Memory B cell (primary cell): ENCODE measurements at regions not wholly inside any gene's neighbourhood (a gene's known extent, or its start where the extent isn't known, plus 50 kb on each side); places are given as distances from the start of the nearest gene placed in this dataset.
A peak's percentile ranks its signal among the peaks of the same experiment; 100 is the strongest.
"Not testable (repeated sequence)": the region's sequence is repeated elsewhere in the genome, so short reads cannot be mapped to it uniquely, and the experiment has no call there.

ENCODE experiments used
- ATAC-seq: fragments of 150-1000 bp; cut with Tn5 transposase; 2 replicates; pipeline ENCODE4 v1.10.0; 2021; ENCODE audit warnings: low read depth, mild to moderate bottlenecking, moderate library complexity
- DNase-seq, 2 donors: peaks; one replicate each; pipeline ENCODE4 v3.0.0; 2022; ENCODE audit warnings: low spot score in 2 of 2
- H3K27ac Mint-ChIP-seq: one replicate; pipeline ENCODE4 v1.8.0; 2022; ENCODE audit warnings: mild to moderate bottlenecking, moderate library complexity, mixed read lengths
- H3K27me3 Mint-ChIP-seq: one replicate; pipeline ENCODE4 v1.8.0; 2022; ENCODE audit warnings: mixed read lengths
- H3K36me3 Mint-ChIP-seq: one replicate; pipeline ENCODE4 v1.8.0; 2022; ENCODE audit warnings: mild to moderate bottlenecking, mixed read lengths
- H3K4me1 Mint-ChIP-seq: one replicate; pipeline ENCODE4 v1.8.0; 2022; ENCODE audit warnings: mixed read lengths
- H3K4me3 Mint-ChIP-seq: one replicate; pipeline ENCODE4 v1.8.0; 2022; ENCODE audit warnings: mild to moderate bottlenecking, moderate library complexity, mixed read lengths
- H3K9me3 Mint-ChIP-seq: one replicate; pipeline ENCODE4 v1.8.0; 2022; ENCODE audit warnings: mixed read lengths

GRCh38 chr5:60420773-60421172 is 279.2 kb downstream of the DEPDC1B start:
- ATAC-seq, H3K27ac Mint-ChIP-seq, H3K4me3 Mint-ChIP-seq, H3K27me3 Mint-ChIP-seq, H3K9me3 Mint-ChIP-seq, DNase-seq: not testable (repeated sequence)
- Mint-ChIP-seq H3K36me3 (peaks cover 23% of the 10 kb centered on the region), H3K4me1 (peaks cover 13% of the 10 kb centered on the region)

DNA sequence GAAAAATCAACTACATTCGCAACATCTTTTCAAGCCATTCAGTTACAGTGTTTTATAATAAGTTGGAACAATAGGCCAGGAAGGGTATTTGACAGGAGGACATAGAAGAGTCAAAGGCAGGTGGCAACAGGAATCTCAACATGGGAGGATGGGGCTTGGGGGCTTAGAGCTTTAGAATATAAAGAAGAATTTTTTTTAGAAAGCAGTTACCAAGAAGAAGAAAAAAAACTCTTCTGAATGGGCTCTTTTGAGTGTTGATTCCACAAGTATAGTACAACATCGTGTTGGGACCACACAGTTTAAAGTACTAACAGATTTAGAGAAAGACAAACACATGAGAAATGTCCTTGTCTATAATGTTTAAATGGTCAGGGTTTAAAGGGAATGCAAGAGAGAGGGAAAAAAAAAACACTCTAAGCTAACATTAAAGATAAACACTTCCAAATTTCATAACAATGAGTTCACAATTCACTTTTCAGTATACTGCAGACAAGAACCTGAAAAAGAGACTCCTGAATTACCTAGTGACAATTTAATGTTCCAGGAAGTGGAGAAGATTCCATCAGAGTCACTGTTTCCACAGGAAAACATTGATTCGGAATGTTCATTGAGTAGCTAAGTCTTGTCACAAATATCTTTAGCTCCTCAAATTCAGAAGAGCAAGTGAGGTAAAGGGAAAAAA is 282.3 kb downstream of the DEPDC1B start:
- H3K4me3 Mint-ChIP-seq, result no peak overlapping the region
- DNase-seq (no peak), ATAC-seq (no peak)
- H3K36me3 Mint-ChIP-seq, result peaks cover 20% of the 10 kb centered on the region
- peaks cover 7% of the 10 kb centered on the region for H3K9me3 Mint-ChIP-seq
- peaks cover 5% of the 10 kb centered on the region for H3K27me3 Mint-ChIP-seq
- peaks cover 13% of the 10 kb centered on the region for H3K4me1 Mint-ChIP-seq
- no peak overlapping the region for H3K27ac Mint-ChIP-seq

DNA sequence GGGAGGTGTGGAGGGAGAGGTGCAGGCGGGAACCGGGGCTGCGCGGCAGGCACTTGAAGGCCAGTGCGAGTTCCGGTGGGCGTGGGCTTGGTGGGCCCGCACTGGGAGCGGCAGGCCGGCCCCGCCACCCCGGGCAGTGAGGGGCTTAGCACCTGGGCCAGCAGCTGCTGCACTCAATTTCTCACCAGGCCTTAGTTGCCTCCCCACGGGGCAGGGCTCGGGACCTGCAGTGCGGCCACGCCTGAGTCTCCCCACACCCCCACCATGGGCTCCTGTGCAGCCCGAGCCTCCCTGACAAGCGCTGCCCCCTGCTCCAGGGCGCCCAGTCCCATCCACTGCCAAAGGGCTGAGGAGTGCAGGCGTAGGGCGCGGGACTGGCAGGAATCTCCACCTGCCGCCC is 284.5 kb downstream of the DEPDC1B start:
- Mint-ChIP-seq H3K9me3 (no peaks in the 10 kb centered on the region), H3K27me3 (peaks cover 1% of the 10 kb centered on the region), H3K4me1 (peaks cover 11% of the 10 kb centered on the region), H3K27ac (no peak overlapping the region), H3K36me3 (peaks cover 10% of the 10 kb centered on the region), H3K4me3 (no peak overlapping the region)
- DNase-seq, result no peak
- ATAC-seq, result no peak

- Mint-ChIP-seq H3K9me3 (no peaks in the 10 kb centered on the region), H3K27me3 (peaks cover 1% of the 10 kb centered on the region), H3K36me3 (peaks cover 5% of the 10 kb centered on the region), H3K4me3 (no peak overlapping the region), H3K27ac (no peak overlapping the region), H3K4me1 (no peaks in the 10 kb centered on the region)
- DNase-seq (no peak), ATAC-seq (no peak)
These were observed 289.5 kb downstream of the DEPDC1B start for GRCh38 chr5:60410427-60410826.

GRCh38 chr5:60404171-60404570 is 295.8 kb downstream of the DEPDC1B start:
- Mint-ChIP-seq H3K27ac (no peak overlapping the region), H3K9me3 (no peaks in the 10 kb centered on the region), H3K4me3 (no peak overlapping the region), H3K27me3 (no peaks in the 10 kb centered on the region), H3K4me1 (peaks cover 6% of the 10 kb centered on the region), H3K36me3 (peaks cover 2% of the 10 kb centered on the region)
- ATAC-seq, result no peak
- DNase-seq, result no peak

GRCh38 chr5:60403343-60404006 is 296.5 kb downstream of the DEPDC1B start:
- no peak for ATAC-seq
- no peaks in the 10 kb centered on the region for H3K27me3 Mint-ChIP-seq
- H3K27ac Mint-ChIP-seq, result no peak overlapping the region
- H3K36me3 Mint-ChIP-seq, result peaks cover 2% of the 10 kb centered on the region
- H3K9me3 Mint-ChIP-seq, result no peaks in the 10 kb centered on the region
- H3K4me1 Mint-ChIP-seq, result peaks cover 6% of the 10 kb centered on the region
- no peak overlapping the region for H3K4me3 Mint-ChIP-seq
- no peak for DNase-seq

DNA sequence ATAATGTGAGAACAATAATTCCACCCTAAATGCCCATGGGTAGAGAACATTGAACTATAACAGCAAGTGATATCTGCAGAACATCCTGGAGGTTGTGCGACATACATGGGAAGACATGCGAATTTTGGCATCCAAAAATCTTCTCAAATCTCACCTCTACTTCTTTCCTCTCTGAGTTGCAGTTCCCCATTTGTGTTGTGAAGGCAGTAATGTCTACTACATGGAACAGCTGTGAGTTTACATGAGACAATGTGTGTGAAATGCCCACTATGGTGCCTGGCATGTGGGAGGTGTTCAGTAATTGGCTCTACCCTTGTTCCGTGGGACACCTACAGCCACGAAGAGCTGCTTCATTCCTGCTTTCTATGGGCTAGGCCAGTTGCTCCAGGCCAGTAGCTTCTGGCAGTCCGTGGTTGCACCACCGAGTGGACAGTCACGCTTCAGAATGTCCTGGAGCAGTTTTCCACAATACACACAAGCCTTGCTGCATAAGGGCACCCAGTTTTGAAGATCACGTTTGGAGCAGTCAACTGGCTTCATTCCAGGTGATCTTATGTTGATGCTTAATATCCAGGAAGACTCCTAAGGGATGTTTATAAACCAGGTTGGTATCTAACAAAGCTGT is 297.7 kb downstream of the DEPDC1B start:
- H3K4me1 Mint-ChIP-seq, result peaks cover 9% of the 10 kb centered on the region
- no peak overlapping the region for H3K27ac Mint-ChIP-seq
- H3K27me3 Mint-ChIP-seq, result no peaks in the 10 kb centered on the region
- DNase-seq (no peak), ATAC-seq (no peak)
- no peaks in the 10 kb centered on the region for H3K9me3 Mint-ChIP-seq
- no peak overlapping the region for H3K4me3 Mint-ChIP-seq
- peaks cover 4% of the 10 kb centered on the region for H3K36me3 Mint-ChIP-seq

GRCh38 chr5:60401526-60401925 is 298.4 kb downstream of the DEPDC1B start:
- Mint-ChIP-seq H3K4me1 (peaks cover 9% of the 10 kb centered on the region), H3K27ac (no peak overlapping the region), H3K27me3 (no peaks in the 10 kb centered on the region), H3K36me3 (peaks cover 2% of the 10 kb centered on the region), H3K9me3 (no peaks in the 10 kb centered on the region), H3K4me3 (no peak overlapping the region)
- no peak for DNase-seq
- ATAC-seq, result no peak

DNA sequence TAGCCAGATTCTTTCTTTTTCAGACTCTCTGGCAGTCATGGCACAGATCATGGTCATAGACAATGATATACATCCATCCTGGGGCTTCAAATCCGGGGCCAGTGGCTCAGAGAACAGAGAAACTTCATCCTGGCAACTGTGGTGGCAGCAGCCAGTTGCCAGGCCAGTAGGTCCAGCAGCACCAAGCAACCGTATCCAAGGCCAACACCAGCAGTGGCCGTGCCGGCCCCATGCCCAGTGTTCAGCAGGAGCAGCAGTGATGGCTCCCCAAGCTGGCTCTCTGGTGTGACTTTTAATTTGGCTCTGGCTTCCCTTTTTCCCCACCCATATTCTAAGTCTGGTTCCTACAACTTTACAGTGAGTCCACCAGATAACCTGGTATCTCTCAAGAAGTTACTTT is 300.5 kb downstream of the DEPDC1B start:
- Mint-ChIP-seq H3K36me3 (peaks cover 2% of the 10 kb centered on the region), H3K27ac (no peak overlapping the region), H3K27me3 (no peaks in the 10 kb centered on the region), H3K9me3 (no peaks in the 10 kb centered on the region), H3K4me1 (peaks cover 9% of the 10 kb centered on the region), H3K4me3 (no peak overlapping the region)
- ATAC-seq (no peak), DNase-seq (no peak)

DNA sequence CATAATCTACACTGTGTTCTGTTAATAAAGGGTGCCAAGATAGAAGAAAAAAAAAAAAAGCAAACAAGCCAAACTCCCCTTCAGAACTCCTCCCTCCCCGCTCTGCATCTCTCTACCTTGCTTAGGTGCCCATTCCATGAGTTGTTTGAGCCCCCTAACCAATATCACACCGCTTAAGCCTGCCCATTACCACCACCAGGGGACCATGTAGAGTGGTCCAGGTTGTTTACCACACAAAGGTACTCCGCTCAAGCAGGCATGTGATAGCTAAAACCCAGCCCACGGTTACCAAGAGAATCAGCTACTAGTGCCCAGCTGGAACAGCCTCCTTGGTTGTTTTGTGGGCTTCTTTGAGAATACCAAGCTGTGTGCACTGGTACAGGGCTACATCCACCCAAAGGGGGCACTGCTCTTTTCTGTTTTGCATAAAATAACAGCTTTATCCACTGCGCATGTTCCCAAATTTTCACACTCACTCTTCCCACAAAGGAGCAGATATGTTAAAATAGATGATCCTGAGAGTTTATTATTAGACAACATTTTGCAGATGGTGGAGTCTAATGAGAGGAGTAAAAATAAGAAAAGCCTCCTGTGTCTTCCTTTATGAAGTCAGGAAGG is 304.1 kb downstream of the DEPDC1B start:
- Mint-ChIP-seq H3K4me1 (peaks cover 3% of the 10 kb centered on the region), H3K27me3 (no peaks in the 10 kb centered on the region), H3K27ac (no peak overlapping the region), H3K9me3 (no peaks in the 10 kb centered on the region), H3K4me3 (no peak overlapping the region), H3K36me3 (peaks cover 2% of the 10 kb centered on the region)
- no peak for ATAC-seq
- no peak for DNase-seq

- ATAC-seq, result no peak
- H3K27me3 Mint-ChIP-seq, result no peaks in the 10 kb centered on the region
- no peak overlapping the region for H3K4me3 Mint-ChIP-seq
- no peak for DNase-seq
- no peaks in the 10 kb centered on the region for H3K9me3 Mint-ChIP-seq
- H3K27ac Mint-ChIP-seq, result no peak overlapping the region
- peaks cover 8% of the 10 kb centered on the region for H3K4me1 Mint-ChIP-seq
- H3K36me3 Mint-ChIP-seq, result no peaks in the 10 kb centered on the region
These were observed 312.9 kb downstream of the DEPDC1B start for GRCh38 chr5:60387051-60387440.

- Mint-ChIP-seq H3K27me3 (no peaks in the 10 kb centered on the region), H3K9me3 (no peaks in the 10 kb centered on the region)
- ATAC-seq, result no peak
These were observed 313.4 kb downstream of the DEPDC1B start for GRCh38 chr5:60386436-60387050.

DNA sequence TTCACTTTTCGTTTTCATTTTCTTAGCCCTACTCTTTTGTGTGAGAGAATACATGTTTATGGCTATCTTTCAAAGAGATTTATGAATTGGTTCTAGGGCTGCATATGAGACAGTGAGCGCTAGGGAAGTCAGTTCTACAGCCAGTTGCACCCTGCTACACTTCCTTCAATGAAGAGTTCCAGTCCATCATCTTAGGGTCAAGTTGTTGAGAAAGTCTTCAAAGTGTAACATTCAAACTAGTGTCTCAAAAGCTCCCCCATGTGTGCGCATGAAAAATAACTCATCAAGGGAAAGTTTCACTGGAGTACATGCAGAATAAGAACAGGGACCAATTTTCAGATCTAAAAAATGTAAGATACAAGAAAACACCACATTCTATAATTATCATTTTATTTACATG is 317.2 kb downstream of the DEPDC1B start:
- Mint-ChIP-seq H3K36me3 (no peaks in the 10 kb centered on the region), H3K27me3 (no peaks in the 10 kb centered on the region), H3K9me3 (no peaks in the 10 kb centered on the region), H3K4me3 (no peak overlapping the region), H3K4me1 (peaks cover 13% of the 10 kb centered on the region), H3K27ac (no peak overlapping the region)
- DNase-seq, result no peak
- ATAC-seq, result no peak

More at GRCh38 chr5:60386436-60387050, 313.4 kb downstream of the DEPDC1B start:
- DNase-seq, result no peak
- no peak overlapping the region for H3K4me3 Mint-ChIP-seq
- peaks cover 8% of the 10 kb centered on the region for H3K4me1 Mint-ChIP-seq
- no peaks in the 10 kb centered on the region for H3K36me3 Mint-ChIP-seq
- no peak overlapping the region for H3K27ac Mint-ChIP-seq

GRCh38 chr5:60379907-60380306 is 320.1 kb downstream of the DEPDC1B start:
- DNase-seq (no peak), ATAC-seq (peak; percentile 62)
- H3K4me3 Mint-ChIP-seq, result no peak overlapping the region
- H3K27ac Mint-ChIP-seq, result no peak overlapping the region
- H3K36me3 Mint-ChIP-seq, result peaks cover 2% of the 10 kb centered on the region
- H3K27me3 Mint-ChIP-seq, result no peaks in the 10 kb centered on the region
- peaks cover 13% of the 10 kb centered on the region for H3K4me1 Mint-ChIP-seq
- no peaks in the 10 kb centered on the region for H3K9me3 Mint-ChIP-seq
